Activated T-helper 2 cell treated with anti-CD3 and anti-CD28 coated beads, Interferon-gamma antibody, Interleukin-2, Interleukin-4, amounts not matched to agents 10 μg/mL and 5 μg/mL and 100 μg/mL, durations not matched to agents 14 hours and 24 hours and 36 hours (primary cell): ENCODE measurements at regions not wholly inside any gene's neighbourhood (a gene's known extent, or its start where the extent isn't known, plus 50 kb on each side); places are given as distances from the start of the nearest gene placed in this dataset.
"Not testable (repeated sequence)": the region's sequence is repeated elsewhere in the genome, so short reads cannot be mapped to it uniquely, and the experiment has no call there.

Experiments used
- DNase-seq: peaks from one replicate; pipeline ENCODE4 v3.0.0; 2021; ENCODE audit warnings: low spot score
- H3K27ac Mint-ChIP-seq: one replicate; pipeline ENCODE4 v1.8.0; 2021; ENCODE audit warnings: mixed read lengths
- H3K27me3 Mint-ChIP-seq: one replicate; pipeline ENCODE4 v1.8.0; 2021; ENCODE audit warnings: low read depth, mixed read lengths
- H3K36me3 Mint-ChIP-seq: one replicate; pipeline ENCODE4 v1.8.0; 2021; ENCODE audit warnings: low read depth, mixed read lengths
- H3K4me1 Mint-ChIP-seq: one replicate; pipeline ENCODE4 v1.8.0; 2021; ENCODE audit warnings: low read depth, mixed read lengths
- H3K4me3 Mint-ChIP-seq: one replicate; pipeline ENCODE4 v1.8.0; 2021; ENCODE audit warnings: low read depth, mild to moderate bottlenecking, moderate library complexity, mixed read lengths
- H3K9me3 Mint-ChIP-seq: one replicate; pipeline ENCODE4 v1.8.0; 2021; ENCODE audit warnings: mixed read lengths
- intact Hi-C: fragments of 100-400 bp; cut with micrococcal nuclease; formaldehyde crosslinking; loops from one replicate; pipeline ENCODE4 v1.15.1; 2023

- Mint-ChIP-seq H3K9me3 (no peaks in the 10 kb centered on the region), H3K36me3 (no peaks in the 10 kb centered on the region), H3K4me1 (no peaks in the 10 kb centered on the region), H3K4me3 (no peak overlapping the region), H3K27me3 (no peaks in the 10 kb centered on the region), H3K27ac (no peak overlapping the region)
- no peak for DNase-seq
- intact Hi-C loops, result no loop called here
Measured at GRCh38 chr2:41294331-41294730, 753.5 kb upstream of the PKDCC start.

GRCh38 chr2:41313082-41313481 lies 734.7 kb upstream of the PKDCC start:
- no peaks in the 10 kb centered on the region for H3K36me3 Mint-ChIP-seq
- H3K27ac Mint-ChIP-seq, result no peak overlapping the region
- H3K4me1 Mint-ChIP-seq, result no peaks in the 10 kb centered on the region
- intact Hi-C loops, result no loop called here
- H3K4me3 Mint-ChIP-seq, result no peak overlapping the region
- no peaks in the 10 kb centered on the region for H3K27me3 Mint-ChIP-seq
- peaks cover 4% of the 10 kb centered on the region for H3K9me3 Mint-ChIP-seq
- DNase-seq, result no peak

- Mint-ChIP-seq H3K27ac (no peak overlapping the region), H3K4me3 (no peak overlapping the region), H3K27me3 (no peaks in the 10 kb centered on the region), H3K9me3 (peaks cover 4% of the 10 kb centered on the region), H3K36me3 (no peaks in the 10 kb centered on the region), H3K4me1 (no peaks in the 10 kb centered on the region)
- intact Hi-C loops, result no loop called here
- no peak for DNase-seq
Measured at GRCh38 chr2:41314511-41315070, 733.2 kb upstream of the PKDCC start.

- no peaks in the 10 kb centered on the region for H3K4me1 Mint-ChIP-seq
- peaks cover 4% of the 10 kb centered on the region for H3K9me3 Mint-ChIP-seq
- no peak overlapping the region for H3K4me3 Mint-ChIP-seq
- no peaks in the 10 kb centered on the region for H3K36me3 Mint-ChIP-seq
- intact Hi-C loops, result no loop called here
- DNase-seq, result no peak
- H3K27me3 Mint-ChIP-seq, result no peaks in the 10 kb centered on the region
- H3K27ac Mint-ChIP-seq, result no peak overlapping the region
Measured at GRCh38 chr2:41319437-41319836, 728.4 kb upstream of the PKDCC start.

- Mint-ChIP-seq H3K4me1 (no peaks in the 10 kb centered on the region), H3K9me3 (peaks cover 4% of the 10 kb centered on the region), H3K27ac (no peak overlapping the region), H3K36me3 (no peaks in the 10 kb centered on the region), H3K4me3 (no peak overlapping the region), H3K27me3 (no peaks in the 10 kb centered on the region)
- intact Hi-C loops, result no loop called here
- DNase-seq, result no peak
Measured at GRCh38 chr2:41320491-41320890, 727.3 kb upstream of the PKDCC start.

GRCh38 chr2:41321351-41321750 lies 726.5 kb upstream of the PKDCC start:
- H3K4me1 Mint-ChIP-seq, result no peaks in the 10 kb centered on the region
- H3K4me3 Mint-ChIP-seq, result no peak overlapping the region

GRCh38 chr2:41326851-41327250 lies 721.0 kb upstream of the PKDCC start:
- H3K9me3 Mint-ChIP-seq, result no peaks in the 10 kb centered on the region
- intact Hi-C loops, result no loop called here
- no peaks in the 10 kb centered on the region for H3K36me3 Mint-ChIP-seq
- H3K27me3 Mint-ChIP-seq, result no peaks in the 10 kb centered on the region
- DNase-seq, result no peak
- H3K4me3 Mint-ChIP-seq, result no peak overlapping the region
- no peaks in the 10 kb centered on the region for H3K4me1 Mint-ChIP-seq
- no peak overlapping the region for H3K27ac Mint-ChIP-seq

More at GRCh38 chr2:41321351-41321750, 726.5 kb upstream of the PKDCC start:
- intact Hi-C loops, result no loop called here
- no peaks in the 10 kb centered on the region for H3K36me3 Mint-ChIP-seq
- H3K27me3 Mint-ChIP-seq, result no peaks in the 10 kb centered on the region
- H3K27ac Mint-ChIP-seq, result no peak overlapping the region
- no peaks in the 10 kb centered on the region for H3K9me3 Mint-ChIP-seq
- no peak for DNase-seq

- H3K4me3 Mint-ChIP-seq, result no peak overlapping the region
- intact Hi-C loops, result no loop called here
- no peaks in the 10 kb centered on the region for H3K36me3 Mint-ChIP-seq
- H3K4me1 Mint-ChIP-seq, result no peaks in the 10 kb centered on the region
- H3K27me3 Mint-ChIP-seq, result no peaks in the 10 kb centered on the region
- H3K9me3 Mint-ChIP-seq, result no peaks in the 10 kb centered on the region
- no peak for DNase-seq
- no peak overlapping the region for H3K27ac Mint-ChIP-seq
Measured at GRCh38 chr2:41329040-41329439, 718.8 kb upstream of the PKDCC start.

- H3K4me1 Mint-ChIP-seq, result no peaks in the 10 kb centered on the region
Measured at GRCh38 chr2:41334159-41334558, 713.7 kb upstream of the PKDCC start.

GRCh38 chr2:41335573-41335972 lies 712.2 kb upstream of the PKDCC start:
- H3K27me3 Mint-ChIP-seq, H3K36me3 Mint-ChIP-seq: not testable (repeated sequence)

More at GRCh38 chr2:41334159-41334558, 713.7 kb upstream of the PKDCC start:
- H3K36me3 Mint-ChIP-seq, result no peaks in the 10 kb centered on the region
- no peaks in the 10 kb centered on the region for H3K27me3 Mint-ChIP-seq
- H3K27ac Mint-ChIP-seq, result no peak overlapping the region
- DNase-seq, result no peak
- H3K9me3 Mint-ChIP-seq, result no peaks in the 10 kb centered on the region
- H3K4me3 Mint-ChIP-seq, result no peak overlapping the region
- intact Hi-C loops, result no loop called here

GRCh38 chr2:41337956-41338355 lies 709.9 kb upstream of the PKDCC start:
- no peaks in the 10 kb centered on the region for H3K36me3 Mint-ChIP-seq
- no peaks in the 10 kb centered on the region for H3K9me3 Mint-ChIP-seq
- H3K4me1 Mint-ChIP-seq, result no peaks in the 10 kb centered on the region
- no peak for DNase-seq
- no peaks in the 10 kb centered on the region for H3K27me3 Mint-ChIP-seq
- intact Hi-C loops, result no loop called here
- H3K4me3 Mint-ChIP-seq, result no peak overlapping the region
- no peak overlapping the region for H3K27ac Mint-ChIP-seq

More at GRCh38 chr2:41335573-41335972, 712.2 kb upstream of the PKDCC start:
- H3K4me3 Mint-ChIP-seq, intact Hi-C loops, H3K4me1 Mint-ChIP-seq, H3K9me3 Mint-ChIP-seq, H3K27ac Mint-ChIP-seq, DNase-seq: not testable (repeated sequence)

- no peak for DNase-seq
- no peak overlapping the region for H3K27ac Mint-ChIP-seq
- no peaks in the 10 kb centered on the region for H3K27me3 Mint-ChIP-seq
- intact Hi-C loops, result no loop called here
- H3K9me3 Mint-ChIP-seq, result no peaks in the 10 kb centered on the region
- no peaks in the 10 kb centered on the region for H3K4me1 Mint-ChIP-seq
- H3K4me3 Mint-ChIP-seq, result no peak overlapping the region
- no peaks in the 10 kb centered on the region for H3K36me3 Mint-ChIP-seq
Measured at GRCh38 chr2:41344529-41344928, 703.3 kb upstream of the PKDCC start.

- no peak for DNase-seq
- Mint-ChIP-seq H3K4me3 (no peak overlapping the region), H3K36me3 (no peaks in the 10 kb centered on the region), H3K4me1 (no peaks in the 10 kb centered on the region), H3K27me3 (no peaks in the 10 kb centered on the region), H3K9me3 (no peaks in the 10 kb centered on the region), H3K27ac (no peak overlapping the region)
- intact Hi-C loops, result no loop called here
Measured at GRCh38 chr2:41353060-41353459, 694.8 kb upstream of the PKDCC start.

- H3K27me3 Mint-ChIP-seq, result no peaks in the 10 kb centered on the region
- no peaks in the 10 kb centered on the region for H3K36me3 Mint-ChIP-seq
- H3K4me3 Mint-ChIP-seq, result no peak overlapping the region
- no peak for DNase-seq
- intact Hi-C loops, result no loop called here
- H3K4me1 Mint-ChIP-seq, result no peaks in the 10 kb centered on the region
- no peak overlapping the region for H3K27ac Mint-ChIP-seq
- H3K9me3 Mint-ChIP-seq, result no peaks in the 10 kb centered on the region
Measured at GRCh38 chr2:41355794-41356193, 692.0 kb upstream of the PKDCC start.
